Vagina (tissue), 2 donors: ENCODE measurements at regions not wholly inside any gene's neighbourhood (a gene's known extent, or its start where the extent isn't known, plus 50 kb on each side); places are given as distances from the start of the nearest gene placed in this dataset.

Experiments used
- DNase-seq, 2 donors: peaks; one replicate each; pipeline ENCODE4 v3.0.0-alpha.2; 2017; ENCODE audit errors: extremely low spot score in 2 of 2
- H3K27ac ChIP-seq: fragments of 200-600 bp; sonication (generic); one replicate; pipeline ENCODE4 v1.5.1; 2019
- H3K27me3 ChIP-seq: fragments of 200-600 bp; sonication (generic); one replicate; pipeline ENCODE4 v1.5.1; 2019
- H3K36me3 ChIP-seq, 2 donors: fragments of 200-600 bp; sonication (generic); one replicate each; pipeline ENCODE4 v1.5.1; 2017 to 2019
- H3K4me1 ChIP-seq: fragments of 200-600 bp; sonication (generic); one replicate; pipeline ENCODE4 v1.5.1; 2019
- H3K4me3 ChIP-seq, 2 donors: fragments of 200-600 bp; sonication (generic); 1 replicate in 1 of 2; 2 replicates in 1 of 2; pipeline ENCODE4 v1.5.1; 2016 to 2019
- H3K9me3 ChIP-seq: fragments of 200-600 bp; sonication (generic); one replicate; pipeline ENCODE4 v1.5.1; 2019
- CTCF ChIP-seq, 3 experiments: fragments of 450-650 bp in 2 of 3; fragments of 200-600 bp in 1 of 3; sonication (generic) in 1 of 3; IDR thresholded peaks; one replicate each; pipeline ENCODE4 v1.5.1; 2017 to 2019; ENCODE audit warnings: antibody characterized with exemption in 3 of 3, mild to moderate bottlenecking in 2 of 3, moderate library complexity in 2 of 3
- POLR2A ChIP-seq, 2 donors: fragments of 450-650 bp; IDR thresholded peaks; one replicate each; pipeline ENCODE4 v1.6.1; 2017; ENCODE audit warnings: antibody characterized with exemption in 2 of 2, mild to moderate bottlenecking in 2 of 2, moderate library complexity in 2 of 2
- POLR2AphosphoS5 ChIP-seq, 2 donors: sonication (generic); formaldehyde crosslinking; IDR thresholded peaks; one replicate each; pipeline ENCODE4 v1.9.0; 2017; ENCODE audit warnings: antibody characterized with exemption in 2 of 2, mild to moderate bottlenecking in 2 of 2, low read depth in 1 of 2; ENCODE audit not compliant: insufficient read depth in 1 of 2
- intact Hi-C: fragments of 100-400 bp; cut with DNase I; formaldehyde crosslinking; loops from one replicate; pipeline ENCODE4 v1.15.1; 2023

- H3K27me3 ChIP-seq: no peaks in the 10 kb centered on the region
- H3K4me3 ChIP-seq: no peak overlapping the region
- intact Hi-C loops: no loop called here
- H3K36me3 ChIP-seq: no peaks in the 10 kb centered on the region
- H3K4me1 ChIP-seq: no peaks in the 10 kb centered on the region
- no peaks in the 10 kb centered on the region for H3K9me3 ChIP-seq
- TF ChIP-seq CTCF (IDR thresholded peaks at IDR 0.05) (no peak), POLR2AphosphoS5 (IDR thresholded peaks at IDR 0.05; ENCODE audit: insufficient read depth in 1 of 2, low read depth in 1 of 2) (no peak), POLR2A (IDR thresholded peaks at IDR 0.05) (no peak)
- DNase-seq: no peak
- H3K27ac ChIP-seq: no peak overlapping the region
These were observed 822.1 kb upstream of the SORCS1 start for GRCh38 chr10:107986571-107986970.

GRCh38 chr10:107984581-107984980 lies 820.1 kb upstream of the SORCS1 start:
- Histone ChIP-seq H3K36me3 (no peaks in the 10 kb centered on the region), H3K4me1 (no peaks in the 10 kb centered on the region), H3K4me3 (no peak overlapping the region), H3K9me3 (no peaks in the 10 kb centered on the region), H3K27me3 (no peaks in the 10 kb centered on the region), H3K27ac (no peak overlapping the region)
- intact Hi-C loops: no loop called here
- DNase-seq: no peak
- TF ChIP-seq POLR2AphosphoS5 (IDR thresholded peaks at IDR 0.05; ENCODE audit: insufficient read depth in 1 of 2, low read depth in 1 of 2): no peak
- no peak for TF ChIP-seq CTCF (IDR thresholded peaks at IDR 0.05)
- no peak for TF ChIP-seq POLR2A (IDR thresholded peaks at IDR 0.05)

- no peak overlapping the region for H3K27ac ChIP-seq
- no peak overlapping the region for H3K4me3 ChIP-seq
- TF ChIP-seq CTCF (IDR thresholded peaks at IDR 0.05): no peak
- no peak for TF ChIP-seq POLR2A (IDR thresholded peaks at IDR 0.05)
- TF ChIP-seq POLR2AphosphoS5 (IDR thresholded peaks at IDR 0.05; ENCODE audit: insufficient read depth in 1 of 2, low read depth in 1 of 2): no peak
- H3K27me3 ChIP-seq: no peaks in the 10 kb centered on the region
- H3K9me3 ChIP-seq: no peaks in the 10 kb centered on the region
- intact Hi-C loops: no loop called here
- H3K36me3 ChIP-seq: no peaks in the 10 kb centered on the region
- H3K4me1 ChIP-seq: no peaks in the 10 kb centered on the region
- no peak for DNase-seq
These were observed 819.6 kb upstream of the SORCS1 start for GRCh38 chr10:107984149-107984548.

GRCh38 chr10:107978455-107978854 lies 813.9 kb upstream of the SORCS1 start:
- TF ChIP-seq CTCF (IDR thresholded peaks at IDR 0.05) (no peak), POLR2A (IDR thresholded peaks at IDR 0.05) (no peak), POLR2AphosphoS5 (IDR thresholded peaks at IDR 0.05; ENCODE audit: insufficient read depth in 1 of 2, low read depth in 1 of 2) (no peak)
- no peak for DNase-seq
- Histone ChIP-seq H3K27ac (no peak overlapping the region), H3K9me3 (no peaks in the 10 kb centered on the region), H3K4me1 (no peaks in the 10 kb centered on the region), H3K36me3 (no peaks in the 10 kb centered on the region), H3K27me3 (no peaks in the 10 kb centered on the region), H3K4me3 (no peak overlapping the region)
- intact Hi-C loops: no loop called here

- Histone ChIP-seq H3K4me3 (no peak overlapping the region), H3K4me1 (no peaks in the 10 kb centered on the region), H3K36me3 (no peaks in the 10 kb centered on the region), H3K27me3 (no peaks in the 10 kb centered on the region), H3K9me3 (no peaks in the 10 kb centered on the region), H3K27ac (no peak overlapping the region)
- DNase-seq: no peak
- intact Hi-C loops: no loop called here
- no peak for TF ChIP-seq POLR2AphosphoS5 (IDR thresholded peaks at IDR 0.05; ENCODE audit: insufficient read depth in 1 of 2, low read depth in 1 of 2)
- TF ChIP-seq POLR2A (IDR thresholded peaks at IDR 0.05): no peak
- TF ChIP-seq CTCF (IDR thresholded peaks at IDR 0.05): no peak
These were observed 807.5 kb upstream of the SORCS1 start for GRCh38 chr10:107971973-107972372.
